HG03103 (cell line): ENCODE measurements at regions not wholly inside any gene's neighbourhood (a gene's known extent, or its start where the extent isn't known, plus 50 kb on each side); places are given as distances from the start of the nearest gene placed in this dataset.

ENCODE experiments used
- ATAC-seq: cut with Tn5 transposase; IDR thresholded peaks from one replicate; pipeline ENCODE4 v1.9.1; 2021; ENCODE audit warnings: low read depth; ENCODE audit not compliant: unreplicated experiment

GRCh38 chr2:14565666-14566065, 66.9 kb upstream of the LRATD1 start:
- ATAC-seq = no peak

- ATAC-seq = no peak
Observed at GRCh38 chr2:14567561-14567960, 65.0 kb upstream of the LRATD1 start.

- ATAC-seq = no peak
Observed at GRCh38 chr2:14569294-14569693, 63.2 kb upstream of the LRATD1 start.

- ATAC-seq = no peak
Observed at GRCh38 chr2:14572633-14573032, 59.9 kb upstream of the LRATD1 start.

GRCh38 chr2:14577843-14578242, 54.7 kb upstream of the LRATD1 start:
- no peak for ATAC-seq
